ENCODE measurements at regions not wholly inside any gene's neighbourhood (a gene's known extent, or its start where the extent isn't known, plus 50 kb on each side); places are given as distances from the start of the nearest gene placed in this dataset.

DNA sequence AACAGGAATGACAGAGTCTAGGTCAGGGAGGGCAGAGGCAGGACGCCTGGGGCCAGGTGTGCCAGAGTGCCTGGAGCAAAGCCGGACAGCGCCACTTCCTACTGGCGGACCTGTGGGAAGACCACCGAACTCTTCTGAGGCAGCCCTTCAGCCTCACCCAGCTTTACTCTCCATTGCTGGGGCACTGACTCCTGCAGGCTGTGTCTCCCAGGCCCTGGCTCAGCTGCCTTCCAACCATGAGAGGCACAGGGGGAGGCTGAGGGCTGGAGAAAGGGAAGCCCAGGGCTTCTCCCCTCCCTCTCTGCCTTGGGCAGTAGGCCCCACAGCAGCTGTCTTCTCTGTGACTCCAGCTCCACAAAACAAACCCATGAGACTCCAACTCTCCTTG lies 139.6 kb upstream of the UNC5B start:
- TF ChIP-seq, protein P1, sequence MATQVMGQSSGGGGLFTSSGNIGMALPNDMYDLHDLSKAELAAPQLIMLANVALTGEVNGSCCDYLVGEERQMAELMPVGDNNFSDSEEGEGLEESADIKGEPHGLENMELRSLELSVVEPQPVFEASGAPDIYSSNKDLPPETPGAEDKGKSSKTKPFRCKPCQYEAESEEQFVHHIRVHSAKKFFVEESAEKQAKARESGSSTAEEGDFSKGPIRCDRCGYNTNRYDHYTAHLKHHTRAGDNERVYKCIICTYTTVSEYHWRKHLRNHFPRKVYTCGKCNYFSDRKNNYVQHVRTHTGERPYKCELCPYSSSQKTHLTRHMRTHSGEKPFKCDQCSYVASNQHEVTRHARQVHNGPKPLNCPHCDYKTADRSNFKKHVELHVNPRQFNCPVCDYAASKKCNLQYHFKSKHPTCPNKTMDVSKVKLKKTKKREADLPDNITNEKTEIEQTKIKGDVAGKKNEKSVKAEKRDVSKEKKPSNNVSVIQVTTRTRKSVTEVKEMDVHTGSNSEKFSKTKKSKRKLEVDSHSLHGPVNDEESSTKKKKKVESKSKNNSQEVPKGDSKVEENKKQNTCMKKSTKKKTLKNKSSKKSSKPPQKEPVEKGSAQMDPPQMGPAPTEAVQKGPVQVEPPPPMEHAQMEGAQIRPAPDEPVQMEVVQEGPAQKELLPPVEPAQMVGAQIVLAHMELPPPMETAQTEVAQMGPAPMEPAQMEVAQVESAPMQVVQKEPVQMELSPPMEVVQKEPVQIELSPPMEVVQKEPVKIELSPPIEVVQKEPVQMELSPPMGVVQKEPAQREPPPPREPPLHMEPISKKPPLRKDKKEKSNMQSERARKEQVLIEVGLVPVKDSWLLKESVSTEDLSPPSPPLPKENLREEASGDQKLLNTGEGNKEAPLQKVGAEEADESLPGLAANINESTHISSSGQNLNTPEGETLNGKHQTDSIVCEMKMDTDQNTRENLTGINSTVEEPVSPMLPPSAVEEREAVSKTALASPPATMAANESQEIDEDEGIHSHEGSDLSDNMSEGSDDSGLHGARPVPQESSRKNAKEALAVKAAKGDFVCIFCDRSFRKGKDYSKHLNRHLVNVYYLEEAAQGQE (IDR thresholded peaks at IDR 0.05; ENCODE audit: insufficient read depth in 1 of 2, low read depth in 2 of 2, low read length in 2 of 2): no peak
- TF ChIP-seq POLR2AphosphoS5 (IDR thresholded peaks at IDR 0.05; ENCODE audit: low read depth, low read length) (no peak), TAF1 (IDR thresholded peaks at IDR 0.05; ENCODE audit: borderline replicate concordance, insufficient read depth, low read length) (no peak), SIN3A (IDR thresholded peaks at IDR 0.05; ENCODE audit: borderline replicate concordance, insufficient read depth, low read length) (no peak), FOXP2 (optimal IDR thresholded peaks at IDR 0.05; ENCODE audit: borderline replicate concordance, extremely low read depth, extremely low read length, insufficient read depth) (no peak)

DNA sequence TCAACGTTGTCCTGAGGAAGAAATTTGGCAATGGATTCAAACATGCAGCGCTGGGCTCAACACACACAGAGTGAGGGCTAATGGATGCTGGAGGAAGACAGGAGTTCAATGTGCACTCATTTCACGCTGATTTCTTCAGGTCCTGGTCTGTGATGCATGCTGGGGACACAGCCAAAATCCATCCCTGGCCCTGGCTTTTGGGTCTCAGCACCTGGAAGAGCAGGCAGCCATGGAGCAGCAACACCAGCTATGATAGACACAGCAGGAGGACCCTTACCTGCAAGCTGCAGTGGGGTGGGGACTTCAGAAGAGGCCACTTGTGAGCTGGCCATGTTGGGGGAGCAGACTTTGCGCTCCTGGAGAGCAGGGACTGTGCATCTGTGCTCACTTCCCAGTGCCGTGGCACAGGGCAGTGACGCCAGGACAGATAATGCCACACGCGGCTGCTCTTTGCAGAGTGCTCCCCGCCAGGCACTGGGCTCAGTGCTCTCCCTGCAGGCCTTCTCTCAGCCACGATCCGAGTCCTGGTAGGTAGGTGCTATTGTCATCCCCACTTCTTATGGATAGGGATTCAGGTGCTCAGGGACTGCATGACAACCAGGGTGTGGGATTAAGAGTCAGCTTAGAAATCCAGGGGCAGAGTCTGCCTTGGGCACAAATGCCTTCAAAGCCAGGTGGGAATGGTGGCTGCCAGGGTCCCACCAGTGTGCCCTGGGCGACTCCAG lies 138.8 kb upstream of the UNC5B start:
- TF ChIP-seq SIN3A (IDR thresholded peaks at IDR 0.05; ENCODE audit: borderline replicate concordance, insufficient read depth, low read length) (no peak), POLR2AphosphoS5 (IDR thresholded peaks at IDR 0.05; ENCODE audit: low read depth, low read length) (no peak), TAF1 (IDR thresholded peaks at IDR 0.05; ENCODE audit: borderline replicate concordance, insufficient read depth, low read length) (no peak), FOXP2 (optimal IDR thresholded peaks at IDR 0.05; ENCODE audit: borderline replicate concordance, extremely low read depth, extremely low read length, insufficient read depth) (no peak)
- TF ChIP-seq, protein P1 (IDR thresholded peaks at IDR 0.05; ENCODE audit: insufficient read depth in 1 of 2, low read depth in 2 of 2, low read length in 2 of 2): no peak

DNA sequence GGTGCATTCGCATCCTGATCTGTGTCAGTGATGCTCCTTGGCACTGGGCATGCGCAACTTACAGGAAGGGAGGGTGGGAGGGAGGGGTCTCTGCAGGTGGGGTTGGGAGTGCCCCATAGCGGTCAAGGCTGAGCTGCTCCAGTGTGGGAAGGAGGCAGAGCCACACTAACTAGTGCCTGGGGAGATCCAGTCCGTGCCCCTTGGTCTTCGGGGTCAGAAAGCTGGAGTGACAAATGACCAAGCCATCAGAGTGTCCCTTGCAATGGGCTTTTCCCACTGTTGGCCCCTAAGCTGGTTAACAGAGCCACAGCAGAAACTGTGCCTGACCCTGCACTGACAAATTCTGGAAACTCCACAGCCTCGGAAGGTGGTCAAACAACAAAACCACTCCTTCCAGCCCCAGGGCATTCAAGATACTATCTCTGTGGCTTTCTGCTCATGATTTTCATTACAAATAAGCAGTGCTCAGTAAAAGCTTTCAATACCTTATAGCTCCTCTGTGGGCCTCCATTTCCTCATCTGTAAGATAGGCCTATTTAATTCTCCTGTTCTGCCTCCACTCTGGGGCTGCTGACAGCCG lies 138.1 kb upstream of the UNC5B start:
- TF ChIP-seq POLR2AphosphoS5 (IDR thresholded peaks at IDR 0.05; ENCODE audit: low read depth, low read length): no peak
- TF ChIP-seq, protein P1 (IDR thresholded peaks at IDR 0.05; ENCODE audit: insufficient read depth in 1 of 2, low read depth in 2 of 2, low read length in 2 of 2): no peak

DNA sequence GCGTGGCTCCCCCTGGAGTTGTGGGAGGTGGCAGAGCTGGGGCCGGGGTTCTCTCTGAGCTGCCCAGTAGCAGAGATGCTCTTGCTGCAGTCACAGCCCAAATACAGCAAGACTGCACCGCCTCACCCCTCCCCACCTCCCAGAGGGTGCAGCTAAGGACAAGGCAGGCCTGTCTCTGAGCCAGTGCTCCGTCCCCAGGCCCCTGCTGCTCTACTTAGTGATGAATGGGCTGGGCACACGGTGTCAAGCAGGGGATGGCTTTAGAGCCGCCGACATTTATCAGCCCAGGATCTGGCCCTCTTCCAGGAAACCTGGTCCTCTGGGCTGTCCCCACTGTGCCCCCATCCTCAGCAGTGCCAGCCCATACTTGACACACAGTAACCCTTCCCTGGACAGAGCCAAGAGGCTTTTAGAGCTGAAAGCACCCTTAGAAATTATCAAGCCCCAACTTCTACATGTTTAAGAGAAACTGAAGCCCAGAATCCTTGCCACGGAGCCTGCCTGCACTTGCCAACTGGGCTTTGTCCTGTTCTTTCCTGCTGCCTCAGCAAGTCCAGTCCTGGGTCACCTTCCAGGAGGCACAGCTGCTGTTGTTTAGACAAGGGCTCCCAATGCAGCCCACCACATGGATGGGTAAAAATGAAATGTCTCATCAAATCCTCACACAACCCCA lies 137.1 kb upstream of the UNC5B start:
- no peak for TF ChIP-seq FOXP2 (optimal IDR thresholded peaks at IDR 0.05; ENCODE audit: borderline replicate concordance, extremely low read depth, extremely low read length, insufficient read depth)
- no peak for TF ChIP-seq TAF1 (IDR thresholded peaks at IDR 0.05; ENCODE audit: borderline replicate concordance, insufficient read depth, low read length)
- TF ChIP-seq POLR2AphosphoS5 (IDR thresholded peaks at IDR 0.05; ENCODE audit: low read depth, low read length): no peak
- no peak for TF ChIP-seq SIN3A (IDR thresholded peaks at IDR 0.05; ENCODE audit: borderline replicate concordance, insufficient read depth, low read length)
- TF ChIP-seq, protein P1 (IDR thresholded peaks at IDR 0.05; ENCODE audit: insufficient read depth in 1 of 2, low read depth in 2 of 2, low read length in 2 of 2): no peak

Data from PFSK-1 (cell line).